Smooth muscle cell (in vitro differentiated cells): ENCODE measurements at regions not wholly inside any gene's neighbourhood (a gene's known extent, or its start where the extent isn't known, plus 50 kb on each side); places are given as distances from the start of the nearest gene placed in this dataset.

Experiments used
- DNase-seq: peaks from one replicate; lab custom pipeline; 2025; ENCODE audit not compliant: unreplicated experiment; lab: John Stamatoyannopoulos, UW
- H2AFZ ChIP-seq: fragments of 200-600 bp; sonication (generic); 2 replicates; pipeline ENCODE4 v1.6.0; 2016; ENCODE audit warnings: antibody characterized with exemption, low read depth, mild to moderate bottlenecking
- H3F3A ChIP-seq: fragments of 200-600 bp; sonication (generic); 2 replicates; pipeline ENCODE4 v1.6.0; 2017; ENCODE audit warnings: antibody characterized with exemption, low read depth
- H3K27ac ChIP-seq: fragments of 200-600 bp; sonication (generic); 2 replicates; pipeline ENCODE4 v1.5.1; 2016; ENCODE audit warnings: low read depth, mild to moderate bottlenecking
- H3K27me3 ChIP-seq: fragments of 200-600 bp; sonication (generic); 2 replicates; pipeline ENCODE4 v1.6.1; 2016; ENCODE audit warnings: low read depth, mild to moderate bottlenecking
- H3K36me3 ChIP-seq: fragments of 200-600 bp; sonication (generic); 2 replicates; pipeline ENCODE4 v1.5.1; 2016; ENCODE audit warnings: low read depth
- H3K4me1 ChIP-seq: fragments of 200-600 bp; sonication (generic); 2 replicates; pipeline ENCODE4 v1.5.1; 2016; ENCODE audit warnings: low read depth
- H3K4me2 ChIP-seq: fragments of 200-600 bp; sonication (generic); 2 replicates; pipeline ENCODE4 v1.6.0; 2016; ENCODE audit warnings: mild to moderate bottlenecking
- H3K4me3 ChIP-seq: fragments of 200-600 bp; sonication (generic); 2 replicates; pipeline ENCODE4 v1.5.1; 2016; ENCODE audit warnings: mild to moderate bottlenecking
- H3K79me2 ChIP-seq: fragments of 200-600 bp; sonication (generic); 2 replicates; pipeline ENCODE4 v1.6.0; 2016; ENCODE audit warnings: low read depth, mild to moderate bottlenecking
- H3K9ac ChIP-seq: fragments of 200-600 bp; sonication (generic); 2 replicates; pipeline ENCODE4 v1.6.0; 2016; ENCODE audit warnings: low read depth
- H3K9me3 ChIP-seq: fragments of 200-600 bp; sonication (generic); replicated peaks from 2 replicates; pipeline ENCODE4 v1.5.1; 2016; ENCODE audit warnings: low read depth
- H4K20me1 ChIP-seq: fragments of 200-600 bp; sonication (generic); 2 replicates; pipeline ENCODE4 v1.6.0; 2016; ENCODE audit warnings: low read depth
- CTCF ChIP-seq: fragments of 200-600 bp; sonication (generic); IDR thresholded peaks from 2 replicates; pipeline ENCODE4 v1.5.1; 2017; ENCODE audit warnings: borderline replicate concordance, mild to moderate bottlenecking, antibody characterized with exemption; ENCODE audit not compliant: insufficient read depth, poor library complexity, severe bottlenecking
- WGBS: methylation state at CpG from one replicate; pipeline ENCODE4 v1.1.7; 2016; ENCODE audit warnings: low lambda C conversion rate; 5-methylcytosine and 5-hydroxymethylcytosine counted together

GRCh38 chr2:76546207-76546606 is 835.5 kb upstream of the GCFC2 start:
- Histone ChIP-seq H3K27me3 (no peaks in the 10 kb centered on the region), H3K27ac (no peak overlapping the region), H4K20me1 (no peaks in the 10 kb centered on the region), H3K9me3 (no peaks in the 10 kb centered on the region), H3F3A (no peaks in the 10 kb centered on the region), H3K4me3 (no peak overlapping the region), H3K79me2 (no peaks in the 10 kb centered on the region), H3K4me2 (no peak overlapping the region), H3K36me3 (no peaks in the 10 kb centered on the region), H2AFZ (no peak overlapping the region), H3K9ac (no peak overlapping the region), H3K4me1 (no peaks in the 10 kb centered on the region)
- no peak for TF ChIP-seq CTCF
- WGBS = 53% methylated on average over 1 of the region's 1 CpG
- DNase-seq = no peak

- Histone ChIP-seq H3K27ac (no peak overlapping the region), H3K36me3 (no peaks in the 10 kb centered on the region), H3K27me3 (no peaks in the 10 kb centered on the region), H3K9me3 (no peaks in the 10 kb centered on the region), H3K4me2 (no peak overlapping the region), H3F3A (no peaks in the 10 kb centered on the region), H3K79me2 (no peaks in the 10 kb centered on the region), H3K4me1 (no peaks in the 10 kb centered on the region), H3K4me3 (no peak overlapping the region), H2AFZ (no peak overlapping the region), H3K9ac (no peak overlapping the region), H4K20me1 (no peaks in the 10 kb centered on the region)
- 47% methylated on average over 3 of the region's 3 CpGs for WGBS
- no peak for DNase-seq
- TF ChIP-seq CTCF = no peak
These were observed 834.2 kb upstream of the GCFC2 start for GRCh38 chr2:76544901-76545300.

GRCh38 chr2:76517574-76517909 is 806.8 kb upstream of the GCFC2 start:
- H3K79me2 ChIP-seq = no peaks in the 10 kb centered on the region
- no peak for DNase-seq
- H3K4me3 ChIP-seq = no peak overlapping the region
- TF ChIP-seq CTCF = no peak
- H3K4me1 ChIP-seq = no peaks in the 10 kb centered on the region
- H3K4me2 ChIP-seq = no peak overlapping the region
- 59% methylated on average over 3 of the region's 3 CpGs for WGBS
- no peaks in the 10 kb centered on the region for H3K36me3 ChIP-seq
- no peaks in the 10 kb centered on the region for H3K27me3 ChIP-seq
- no peaks in the 10 kb centered on the region for H3K9me3 ChIP-seq
- no peaks in the 10 kb centered on the region for H3F3A ChIP-seq
- H3K27ac ChIP-seq = no peak overlapping the region
- H2AFZ ChIP-seq = no peak overlapping the region
- no peak overlapping the region for H3K9ac ChIP-seq
- no peaks in the 10 kb centered on the region for H4K20me1 ChIP-seq

- Histone ChIP-seq H3K79me2 (no peaks in the 10 kb centered on the region), H2AFZ (no peak overlapping the region), H3K4me1 (no peaks in the 10 kb centered on the region), H3K36me3 (no peaks in the 10 kb centered on the region), H3K27ac (no peak overlapping the region), H4K20me1 (no peaks in the 10 kb centered on the region), H3F3A (no peaks in the 10 kb centered on the region), H3K4me3 (no peak overlapping the region), H3K27me3 (no peaks in the 10 kb centered on the region), H3K4me2 (no peak overlapping the region), H3K9me3 (no peaks in the 10 kb centered on the region), H3K9ac (no peak overlapping the region)
- TF ChIP-seq CTCF = no peak
- WGBS = 100% methylated on average over 1 of the region's 1 CpG
- DNase-seq = no peak
These were observed 806.3 kb upstream of the GCFC2 start for GRCh38 chr2:76516861-76517573.
